ENCODE measurements at regions not wholly inside any gene's neighbourhood (a gene's known extent, or its start where the extent isn't known, plus 50 kb on each side); places are given as distances from the start of the nearest gene placed in this dataset.

- DNase-seq (ENCODE audit: insufficient read length, low spot score), result no peak
- no peak for TF ChIP-seq CTCF (IDR thresholded peaks at IDR 0.05; ENCODE audit: insufficient read depth, missing control alignments)
- no peak for FAIRE-seq
Measured at GRCh38 chr5:145588558-145588957, 246.6 kb downstream of the PRELID2 start.

- FAIRE-seq (no peak), DNase-seq (ENCODE audit: insufficient read length, low spot score) (no peak)
- no peak for TF ChIP-seq CTCF (IDR thresholded peaks at IDR 0.05; ENCODE audit: insufficient read depth, missing control alignments)
Measured at GRCh38 chr5:145588113-145588512, 247.0 kb downstream of the PRELID2 start.

- DNase-seq (ENCODE audit: insufficient read length, low spot score) (no peak), FAIRE-seq (no peak)
- TF ChIP-seq CTCF (IDR thresholded peaks at IDR 0.05; ENCODE audit: insufficient read depth, missing control alignments), result no peak
Measured at GRCh38 chr5:145587710-145588109, 247.4 kb downstream of the PRELID2 start.

- FAIRE-seq (no peak), DNase-seq (ENCODE audit: insufficient read length, low spot score) (no peak)
- no peak for TF ChIP-seq CTCF (IDR thresholded peaks at IDR 0.05; ENCODE audit: insufficient read depth, missing control alignments)
Measured at GRCh38 chr5:145587308-145587672, 247.9 kb downstream of the PRELID2 start.

- DNase-seq (ENCODE audit: insufficient read length, low spot score) (no peak), FAIRE-seq (no peak)
- TF ChIP-seq CTCF (IDR thresholded peaks at IDR 0.05; ENCODE audit: insufficient read depth, missing control alignments), result no peak
Measured at GRCh38 chr5:145586661-145587307, 248.4 kb downstream of the PRELID2 start.

GRCh38 chr5:145585443-145586148 is 249.5 kb downstream of the PRELID2 start:
- no peak for FAIRE-seq
- TF ChIP-seq CTCF (IDR thresholded peaks at IDR 0.05; ENCODE audit: insufficient read depth, missing control alignments), result no peak
- no peak for DNase-seq (ENCODE audit: insufficient read length, low spot score)

- TF ChIP-seq CTCF (IDR thresholded peaks at IDR 0.05; ENCODE audit: insufficient read depth, missing control alignments), result no peak
- DNase-seq (ENCODE audit: insufficient read length, low spot score) (no peak), FAIRE-seq (no peak)
Measured at GRCh38 chr5:145579301-145579700, 255.8 kb downstream of the PRELID2 start.
